ENCODE measurements at regions not wholly inside any gene's neighbourhood (a gene's known extent, or its start where the extent isn't known, plus 50 kb on each side); places are given as distances from the start of the nearest gene placed in this dataset.

- Histone ChIP-seq H2AFZ (ENCODE audit: low read length) (no peak overlapping the region), H3K36me3 (ENCODE audit: insufficient read depth, low read length) (no peaks in the 10 kb centered on the region), H3K9me3 (ENCODE audit: low read length) (no peaks in the 10 kb centered on the region), H3K4me2 (ENCODE audit: low read length) (no peak overlapping the region), H3K27me3 (ENCODE audit: insufficient read depth, low read length) (no peaks in the 10 kb centered on the region), H3K9me2 (ENCODE audit: low read depth, low read length) (no peaks in the 10 kb centered on the region), H3F3A (ENCODE audit: insufficient read depth, low read length) (no peaks in the 10 kb centered on the region), H3K27ac (ENCODE audit: low read depth, low read length, poor library complexity, severe bottlenecking) (no peak overlapping the region), H4K20me1 (ENCODE audit: insufficient read depth, low read length) (no peaks in the 10 kb centered on the region), H3K4me3 (ENCODE audit: low read depth, low read length, poor library complexity, severe bottlenecking) (no peak overlapping the region), H3K4me1 (ENCODE audit: insufficient read depth, low read length, severe bottlenecking) (no peaks in the 10 kb centered on the region), H3K9ac (ENCODE audit: low read length) (no peak overlapping the region), H3K79me2 (ENCODE audit: insufficient read depth, low read length) (no peaks in the 10 kb centered on the region)
- TF ChIP-seq EZH2 (IDR thresholded peaks at IDR 0.05; ENCODE audit: borderline replicate concordance, low read length) (no peak), CTCF (IDR thresholded peaks at IDR 0.05; ENCODE audit: low read length) (no peak)
Measured at GRCh38 chr2:222025881-222026271, 272.9 kb downstream of the PAX3 start.

DNA sequence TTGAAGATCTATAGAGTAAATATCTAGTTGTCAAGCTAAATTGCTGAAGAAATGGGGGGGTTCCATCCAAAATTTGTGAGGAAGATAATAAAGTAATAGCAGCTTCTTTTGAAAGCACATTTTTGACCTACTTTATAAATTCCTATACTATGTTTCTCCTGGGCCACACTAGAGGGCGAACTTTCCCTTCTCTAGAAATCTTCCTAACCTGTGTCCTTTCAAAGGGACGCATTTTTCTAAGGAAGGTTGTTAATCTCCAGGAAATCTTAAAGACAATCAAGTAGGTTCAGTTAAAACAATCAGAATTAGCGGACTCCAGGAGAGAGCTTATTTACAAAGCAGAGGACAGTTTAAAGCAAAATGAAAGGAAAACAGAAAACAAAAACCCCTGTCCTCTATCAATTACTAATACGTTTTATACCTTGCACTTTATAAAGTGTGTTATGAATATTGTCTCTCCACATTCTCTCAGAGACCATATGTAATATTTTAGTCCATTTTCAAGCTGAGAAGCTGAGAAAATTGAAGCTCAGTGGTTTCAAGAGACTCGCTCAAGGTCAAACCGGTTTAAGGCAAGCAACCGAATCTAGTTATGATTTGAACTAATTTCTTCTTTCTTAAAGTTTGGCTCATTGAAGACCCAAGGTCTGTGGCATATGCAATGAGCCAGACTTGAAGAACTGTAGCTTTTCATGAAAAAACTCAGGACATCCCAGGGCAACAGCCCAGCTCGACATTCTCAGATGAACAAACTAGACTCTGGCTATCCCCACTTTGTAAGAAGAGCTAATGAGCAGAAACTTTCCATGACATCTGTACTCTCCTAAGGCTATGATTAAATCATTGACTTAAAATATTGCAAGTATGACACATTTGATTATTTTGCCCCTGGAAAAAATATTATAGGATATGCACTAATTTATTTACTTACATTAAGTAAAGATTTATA, 273.6 kb downstream of the PAX3 start:
- Histone ChIP-seq H3K9ac (ENCODE audit: low read length) (no peak overlapping the region), H3K27me3 (ENCODE audit: insufficient read depth, low read length) (no peaks in the 10 kb centered on the region), H3K9me2 (ENCODE audit: low read depth, low read length) (no peaks in the 10 kb centered on the region), H3K36me3 (ENCODE audit: insufficient read depth, low read length) (no peaks in the 10 kb centered on the region), H3K4me3 (ENCODE audit: low read depth, low read length, poor library complexity, severe bottlenecking) (no peak overlapping the region), H3K27ac (ENCODE audit: low read depth, low read length, poor library complexity, severe bottlenecking) (no peak overlapping the region), H3K9me3 (ENCODE audit: low read length) (no peaks in the 10 kb centered on the region), H2AFZ (ENCODE audit: low read length) (no peak overlapping the region), H4K20me1 (ENCODE audit: insufficient read depth, low read length) (no peaks in the 10 kb centered on the region), H3K4me2 (ENCODE audit: low read length) (no peak overlapping the region), H3F3A (ENCODE audit: insufficient read depth, low read length) (no peaks in the 10 kb centered on the region), H3K79me2 (ENCODE audit: insufficient read depth, low read length) (no peaks in the 10 kb centered on the region), H3K4me1 (ENCODE audit: insufficient read depth, low read length, severe bottlenecking) (no peaks in the 10 kb centered on the region)
- TF ChIP-seq CTCF (IDR thresholded peaks at IDR 0.05; ENCODE audit: low read length) (peak; percentile 59), EZH2 (IDR thresholded peaks at IDR 0.05; ENCODE audit: borderline replicate concordance, low read length) (no peak)

- Histone ChIP-seq H3K27me3 (ENCODE audit: insufficient read depth, low read length) (no peaks in the 10 kb centered on the region), H3K9ac (ENCODE audit: low read length) (no peak overlapping the region), H4K20me1 (ENCODE audit: insufficient read depth, low read length) (no peaks in the 10 kb centered on the region), H3K4me3 (ENCODE audit: low read depth, low read length, poor library complexity, severe bottlenecking) (no peak overlapping the region), H3K9me3 (ENCODE audit: low read length) (no peaks in the 10 kb centered on the region), H3K4me2 (ENCODE audit: low read length) (no peak overlapping the region), H3F3A (ENCODE audit: insufficient read depth, low read length) (no peaks in the 10 kb centered on the region), H3K27ac (ENCODE audit: low read depth, low read length, poor library complexity, severe bottlenecking) (no peak overlapping the region), H3K4me1 (ENCODE audit: insufficient read depth, low read length, severe bottlenecking) (no peaks in the 10 kb centered on the region), H2AFZ (ENCODE audit: low read length) (no peak overlapping the region), H3K36me3 (ENCODE audit: insufficient read depth, low read length) (no peaks in the 10 kb centered on the region), H3K9me2 (ENCODE audit: low read depth, low read length) (no peaks in the 10 kb centered on the region), H3K79me2 (ENCODE audit: insufficient read depth, low read length) (no peaks in the 10 kb centered on the region)
- TF ChIP-seq CTCF (IDR thresholded peaks at IDR 0.05; ENCODE audit: low read length) (no peak), EZH2 (IDR thresholded peaks at IDR 0.05; ENCODE audit: borderline replicate concordance, low read length) (no peak)
Measured at GRCh38 chr2:222017252-222017850, 281.4 kb downstream of the PAX3 start.
